PC-3 (cell line): ENCODE measurements at regions not wholly inside any gene's neighbourhood (a gene's known extent, or its start where the extent isn't known, plus 50 kb on each side); places are given as distances from the start of the nearest gene placed in this dataset.

ENCODE experiments used
- CTCF ChIP-seq: fragments of 300-600 bp; sonication (generic); conservative IDR thresholded peaks from 2 replicates; pipeline ENCODE4 v1.5.1; 2017; ENCODE audit warnings: antibody characterized with exemption, low read depth, mild to moderate bottlenecking, low read length
- EZH2 ChIP-seq: fragments of 300-600 bp; sonication (generic); IDR thresholded peaks from one replicate; pipeline ENCODE4 v1.6.1; 2017; ENCODE audit warnings: antibody characterized with exemption, mild to moderate bottlenecking, low read length; ENCODE audit not compliant: unreplicated experiment

- no peak for TF ChIP-seq EZH2
- no peak for TF ChIP-seq CTCF
Observed at GRCh38 chr2:181163139-181163538, 182.7 kb downstream of the UBE2E3 start.
